Neutrophil (primary cell): ENCODE measurements at regions not wholly inside any gene's neighbourhood (a gene's known extent, or its start where the extent isn't known, plus 50 kb on each side); places are given as distances from the start of the nearest gene placed in this dataset.
"Not testable (repeated sequence)": the region's sequence is repeated elsewhere in the genome, so short reads cannot be mapped to it uniquely, and the experiment has no call there.

ENCODE experiments used
- H3K27ac ChIP-seq: fragments of 200-600 bp; sonication (generic); 2 replicates; pipeline ENCODE4 v1.5.1; 2016; ENCODE audit warnings: mild to moderate bottlenecking, moderate library complexity
- H3K27me3 ChIP-seq: fragments of 200-600 bp; sonication (generic); 2 replicates; pipeline ENCODE4 v1.6.0; 2016; ENCODE audit warnings: mild to moderate bottlenecking
- H3K36me3 ChIP-seq: fragments of 200-600 bp; sonication (generic); 2 replicates; pipeline ENCODE4 v1.5.1; 2017
- H3K4me1 ChIP-seq, 2 experiments: fragments of 200-600 bp in 1 of 2; sonication (generic) in 1 of 2; 1 replicate in 1 of 2; 2 replicates in 1 of 2; pipeline versions ENCODE4 v1.5.1 to v1.6.1; 2013 to 2016; ENCODE audit warnings: low read depth in 1 of 2, low read length in 1 of 2, mild to moderate bottlenecking in 1 of 2, moderate library complexity in 1 of 2; ENCODE audit not compliant: control insufficient read depth in 1 of 2, insufficient read depth in 1 of 2
- H3K4me3 ChIP-seq, 2 experiments: fragments of 200-600 bp in 1 of 2; sonication (generic) in 1 of 2; 1 replicate in 1 of 2; 2 replicates in 1 of 2; pipeline ENCODE4 v1.5.1; 2013 to 2016; ENCODE audit warnings: low read depth in 1 of 2, low read length in 1 of 2, mild to moderate bottlenecking in 1 of 2, moderate library complexity in 1 of 2
- H3K9me3 ChIP-seq: fragments of 200-600 bp; sonication (generic); 2 replicates; pipeline ENCODE4 v1.5.1; 2016
- TF ChIP-seq, protein P1 (sequence below): fragments of 200-600 bp; sonication (generic); IDR thresholded peaks from 2 replicates; pipeline ENCODE4 v1.5.1; 2016; ENCODE audit warnings: antibody characterized with exemption

DNA sequence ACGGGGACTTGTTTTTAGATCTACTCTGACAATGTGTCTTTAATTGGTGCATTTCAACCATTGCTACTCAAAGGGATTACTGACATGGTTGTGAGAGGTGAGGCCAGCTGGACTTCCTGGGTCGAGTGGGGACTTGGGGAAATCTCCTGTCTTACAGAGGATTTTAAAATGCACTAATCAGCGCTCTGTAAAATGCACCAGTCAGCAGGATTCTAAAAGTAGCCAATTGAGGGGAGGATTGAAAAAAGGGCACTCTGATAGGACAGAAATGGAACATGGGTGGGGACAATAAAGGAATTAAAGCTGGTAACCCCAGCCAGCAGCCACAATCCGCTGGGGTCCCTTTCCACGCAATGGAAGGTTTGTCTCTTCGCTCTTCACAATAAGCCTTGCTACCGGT, 122.5 kb upstream of the SNRPN start:
- TF ChIP-seq, protein P1, sequence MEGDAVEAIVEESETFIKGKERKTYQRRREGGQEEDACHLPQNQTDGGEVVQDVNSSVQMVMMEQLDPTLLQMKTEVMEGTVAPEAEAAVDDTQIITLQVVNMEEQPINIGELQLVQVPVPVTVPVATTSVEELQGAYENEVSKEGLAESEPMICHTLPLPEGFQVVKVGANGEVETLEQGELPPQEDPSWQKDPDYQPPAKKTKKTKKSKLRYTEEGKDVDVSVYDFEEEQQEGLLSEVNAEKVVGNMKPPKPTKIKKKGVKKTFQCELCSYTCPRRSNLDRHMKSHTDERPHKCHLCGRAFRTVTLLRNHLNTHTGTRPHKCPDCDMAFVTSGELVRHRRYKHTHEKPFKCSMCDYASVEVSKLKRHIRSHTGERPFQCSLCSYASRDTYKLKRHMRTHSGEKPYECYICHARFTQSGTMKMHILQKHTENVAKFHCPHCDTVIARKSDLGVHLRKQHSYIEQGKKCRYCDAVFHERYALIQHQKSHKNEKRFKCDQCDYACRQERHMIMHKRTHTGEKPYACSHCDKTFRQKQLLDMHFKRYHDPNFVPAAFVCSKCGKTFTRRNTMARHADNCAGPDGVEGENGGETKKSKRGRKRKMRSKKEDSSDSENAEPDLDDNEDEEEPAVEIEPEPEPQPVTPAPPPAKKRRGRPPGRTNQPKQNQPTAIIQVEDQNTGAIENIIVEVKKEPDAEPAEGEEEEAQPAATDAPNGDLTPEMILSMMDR = no peak
- H3K9me3 ChIP-seq = no peaks in the 10 kb centered on the region

GRCh38 chr15:24835301-24835700, 119.5 kb upstream of the SNRPN start:
- Histone ChIP-seq H3K4me1 (no peaks in the 10 kb centered on the region), H3K27me3 (no peaks in the 10 kb centered on the region), H3K27ac (no peak overlapping the region), H3K36me3 (no peaks in the 10 kb centered on the region), H3K4me3 (no peak overlapping the region), H3K9me3 (no peaks in the 10 kb centered on the region)
- TF ChIP-seq, protein P1 = no peak

More for the DNA sequence above, 122.5 kb upstream of the SNRPN start:
- no peaks in the 10 kb centered on the region for H3K36me3 ChIP-seq
- no peak overlapping the region for H3K27ac ChIP-seq
- H3K4me3 ChIP-seq = no peak overlapping the region
- H3K27me3 ChIP-seq = no peaks in the 10 kb centered on the region
- no peaks in the 10 kb centered on the region for H3K4me1 ChIP-seq

DNA sequence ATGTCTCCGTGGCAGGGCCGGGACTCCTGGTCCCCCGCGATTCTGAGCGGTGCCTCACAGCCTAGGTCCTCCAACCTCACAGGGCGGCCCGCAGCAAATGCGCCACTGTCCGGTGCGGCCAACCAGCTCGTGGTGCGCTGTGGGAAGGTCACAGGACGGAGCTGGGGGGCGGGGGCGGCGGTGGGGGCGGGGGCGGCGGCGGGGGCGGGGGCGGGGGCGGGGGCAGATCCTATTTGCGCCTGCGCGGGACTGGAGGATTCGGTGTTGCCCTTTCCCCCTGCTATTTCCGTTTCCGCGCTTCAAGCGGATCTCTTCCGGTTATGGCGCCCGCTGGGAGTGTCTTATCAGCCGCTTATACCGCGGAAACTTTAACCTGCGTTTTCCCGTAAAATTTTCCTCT, 106.7 kb upstream of the SNRPN start:
- no peak overlapping the region for H3K4me3 ChIP-seq
- no peaks in the 10 kb centered on the region for H3K4me1 ChIP-seq
- no peak overlapping the region for H3K27ac ChIP-seq
- H3K9me3 ChIP-seq = peaks cover 3% of the 10 kb centered on the region
- H3K36me3 ChIP-seq = no peaks in the 10 kb centered on the region
- H3K27me3 ChIP-seq = peaks cover 13% of the 10 kb centered on the region
- TF ChIP-seq, protein P1 = no peak

GRCh38 chr15:24856397-24857390, 98.1 kb upstream of the SNRPN start:
- Histone ChIP-seq H3K27me3 (no peaks in the 10 kb centered on the region), H3K9me3 (no peaks in the 10 kb centered on the region), H3K27ac (no peak overlapping the region), H3K4me3 (no peak overlapping the region), H3K36me3 (no peaks in the 10 kb centered on the region), H3K4me1 (no peaks in the 10 kb centered on the region)
- TF ChIP-seq, protein P1 = no peak

DNA sequence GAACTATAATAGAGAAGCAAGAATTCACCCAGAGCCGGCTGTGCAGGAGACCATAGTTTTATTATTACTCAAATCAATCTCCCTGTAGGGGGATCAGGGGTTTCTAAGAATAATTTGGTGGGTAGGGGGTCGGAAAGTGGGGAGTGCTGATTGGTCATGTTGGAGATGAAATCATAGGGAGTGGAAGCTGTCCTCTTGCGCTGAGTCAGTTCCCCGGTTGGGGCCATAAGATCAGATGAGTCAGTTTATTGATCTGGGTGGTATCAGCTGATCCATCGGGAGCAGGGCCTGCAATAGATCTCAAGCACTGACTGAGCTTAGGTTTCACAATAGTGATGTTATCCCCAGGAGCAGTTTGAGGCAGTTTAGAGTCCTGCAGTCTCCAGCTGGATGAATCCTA, 97.0 kb upstream of the SNRPN start:
- Histone ChIP-seq H3K27ac (no peak overlapping the region), H3K4me3 (no peak overlapping the region), H3K9me3 (no peaks in the 10 kb centered on the region), H3K27me3 (no peaks in the 10 kb centered on the region), H3K4me1 (no peaks in the 10 kb centered on the region), H3K36me3 (no peaks in the 10 kb centered on the region)
- TF ChIP-seq, protein P1 = no peak

DNA sequence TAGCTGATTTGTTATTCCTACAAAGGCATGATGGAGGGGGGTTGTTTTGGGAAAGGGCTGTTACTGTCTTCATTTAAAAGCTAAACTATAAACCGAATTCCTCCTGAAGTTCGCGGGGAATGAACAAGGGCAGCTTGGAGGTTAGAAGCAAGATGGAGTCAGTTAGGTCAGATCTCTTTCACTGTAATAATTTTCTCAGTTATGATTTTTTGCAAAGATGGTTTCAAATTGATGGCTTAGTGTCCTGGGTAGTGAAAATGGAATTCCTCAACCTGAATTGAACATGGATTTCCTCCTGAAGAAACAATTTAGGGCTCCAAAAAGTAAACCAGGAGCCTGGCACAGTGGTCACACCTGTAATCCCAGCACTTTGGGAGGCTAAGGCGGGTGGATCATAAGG, 96.6 kb upstream of the SNRPN start:
- not testable (repeated sequence) for H3K4me1 ChIP-seq, H3K36me3 ChIP-seq, H3K27ac ChIP-seq, H3K27me3 ChIP-seq, H3K4me3 ChIP-seq, H3K9me3 ChIP-seq
